GM13976 (cell line): ENCODE measurements at regions not wholly inside any gene's neighbourhood (a gene's known extent, or its start where the extent isn't known, plus 50 kb on each side); places are given as distances from the start of the nearest gene placed in this dataset.

ENCODE experiments used
- DNase-seq: peaks from one replicate; pipeline ENCODE4 v3.0.0; 2012; ENCODE audit warnings: low spot score
- CTCF ChIP-seq: IDR thresholded peaks from 2 replicates; pipeline ENCODE4 v1.5.1; 2012; ENCODE audit warnings: borderline replicate concordance, mild to moderate bottlenecking; ENCODE audit not compliant: insufficient read depth; ENCODE audit errors: extremely low read depth, missing control alignments, control extremely low read depth
- in situ Hi-C: fragments of 300-500 bp; cut with MboI; formaldehyde crosslinking; loops from one replicate; pipeline ENCODE4 v1.12.0; 2022; ENCODE audit warnings: low sequenced_read_pairs, mixed read lengths, inconsistent platforms; ENCODE audit not compliant: unreplicated experiment

DNA sequence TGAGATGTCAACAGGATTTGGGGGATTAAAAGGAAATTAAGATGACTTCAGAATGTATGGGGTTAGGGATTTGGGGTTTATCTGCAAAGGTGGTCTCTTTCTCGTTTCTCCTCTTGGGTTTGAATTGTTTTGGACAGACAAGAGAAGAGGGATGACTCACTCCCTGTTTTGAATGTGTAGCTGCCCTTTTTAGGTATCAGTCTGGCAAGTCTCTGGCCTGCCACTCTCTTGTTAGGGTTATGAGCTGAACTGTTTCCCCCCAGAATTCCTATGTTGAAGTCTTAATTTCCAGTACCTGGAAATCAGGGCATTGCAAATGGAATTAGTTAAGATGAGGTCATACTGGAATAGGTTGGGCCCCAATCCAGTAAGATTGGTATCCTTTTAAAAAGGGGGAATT lies 291.7 kb downstream of the MEX3B start:
- DNase-seq = no peak
- in situ Hi-C loops = no loop called here
- no peak for TF ChIP-seq CTCF

DNA sequence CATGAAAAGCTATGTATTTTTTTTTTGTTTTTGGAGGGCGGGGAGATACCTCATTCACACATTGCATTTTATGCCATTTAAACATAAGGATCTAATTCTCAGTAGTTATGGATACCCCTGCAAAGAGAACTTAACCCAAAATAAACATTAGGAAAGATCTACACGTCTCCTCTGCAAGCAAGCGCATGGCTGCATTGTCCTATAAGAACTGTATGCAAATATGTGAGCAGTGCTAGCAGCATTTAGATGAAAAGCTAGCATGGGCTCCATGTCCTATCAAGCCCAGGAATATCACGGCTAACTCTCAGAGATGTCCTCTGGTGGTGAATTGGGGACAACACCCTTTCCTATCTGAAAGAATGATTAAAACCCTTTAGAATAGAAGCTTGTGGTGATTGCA lies 292.8 kb downstream of the MEX3B start:
- in situ Hi-C loops = no loop called here
- TF ChIP-seq CTCF = no peak
- DNase-seq = no peak

- TF ChIP-seq CTCF = no peak
- in situ Hi-C loops = no loop called here
- DNase-seq = no peak
These were observed 293.3 kb downstream of the MEX3B start for GRCh38 chr15:81752546-81752942.

DNA sequence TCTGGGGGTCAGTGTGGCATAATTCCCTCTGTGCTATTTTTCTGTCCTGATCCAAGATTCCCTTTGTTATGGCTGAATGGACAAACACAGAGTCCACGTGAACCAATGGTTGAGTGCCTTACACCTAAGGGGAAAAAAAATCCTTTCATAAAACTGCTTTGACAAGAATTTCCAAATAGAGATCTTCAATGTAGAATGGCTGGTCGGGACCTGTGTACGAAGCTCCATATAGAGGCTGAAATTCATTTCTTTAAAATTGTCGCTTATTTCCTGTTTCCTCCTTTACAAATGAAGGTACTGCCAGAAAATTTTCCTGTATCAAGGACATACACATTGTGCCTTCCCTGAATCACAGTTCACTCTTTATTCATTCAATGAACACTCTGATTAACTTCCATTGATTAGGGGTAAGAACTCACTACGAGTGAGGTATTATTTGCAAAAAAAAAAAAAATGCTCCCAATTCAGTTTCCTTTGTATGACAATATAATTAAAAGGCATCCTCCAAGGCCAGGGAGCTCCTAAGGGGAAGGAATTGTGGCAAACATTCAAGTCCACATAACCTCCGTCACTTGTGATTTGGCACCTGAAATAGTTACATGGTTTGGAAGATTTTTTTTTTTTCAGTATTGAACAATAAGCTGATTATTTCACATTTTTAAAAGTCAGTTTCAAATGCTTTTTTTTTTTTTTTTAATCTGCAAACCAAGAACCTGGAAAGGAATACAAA lies 293.8 kb downstream of the MEX3B start:
- TF ChIP-seq CTCF = no peak
- DNase-seq = no peak

DNA sequence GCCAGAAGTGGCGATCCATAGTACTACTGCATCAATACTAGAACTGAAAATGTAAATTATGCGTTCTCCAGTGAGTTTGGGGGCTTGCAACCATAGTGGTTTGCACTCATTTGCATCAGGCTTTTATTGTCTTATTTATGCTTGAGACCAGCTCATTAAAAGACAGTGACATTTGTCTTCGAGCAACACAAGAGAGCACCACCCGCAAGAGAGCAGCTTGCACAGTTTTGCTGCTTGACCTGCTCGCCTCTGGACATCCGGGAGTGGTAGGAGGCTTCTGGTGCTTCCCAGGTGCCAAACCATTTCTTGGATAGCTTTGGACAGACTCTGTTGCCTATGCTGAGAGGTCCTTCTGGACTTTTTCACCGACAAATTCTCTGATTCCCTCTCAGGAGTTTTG lies 294.6 kb downstream of the MEX3B start:
- no peak for DNase-seq
- in situ Hi-C loops = no loop called here
- no peak for TF ChIP-seq CTCF

More for the DNA sequence above, 293.8 kb downstream of the MEX3B start:
- in situ Hi-C loops = no loop called here

DNA sequence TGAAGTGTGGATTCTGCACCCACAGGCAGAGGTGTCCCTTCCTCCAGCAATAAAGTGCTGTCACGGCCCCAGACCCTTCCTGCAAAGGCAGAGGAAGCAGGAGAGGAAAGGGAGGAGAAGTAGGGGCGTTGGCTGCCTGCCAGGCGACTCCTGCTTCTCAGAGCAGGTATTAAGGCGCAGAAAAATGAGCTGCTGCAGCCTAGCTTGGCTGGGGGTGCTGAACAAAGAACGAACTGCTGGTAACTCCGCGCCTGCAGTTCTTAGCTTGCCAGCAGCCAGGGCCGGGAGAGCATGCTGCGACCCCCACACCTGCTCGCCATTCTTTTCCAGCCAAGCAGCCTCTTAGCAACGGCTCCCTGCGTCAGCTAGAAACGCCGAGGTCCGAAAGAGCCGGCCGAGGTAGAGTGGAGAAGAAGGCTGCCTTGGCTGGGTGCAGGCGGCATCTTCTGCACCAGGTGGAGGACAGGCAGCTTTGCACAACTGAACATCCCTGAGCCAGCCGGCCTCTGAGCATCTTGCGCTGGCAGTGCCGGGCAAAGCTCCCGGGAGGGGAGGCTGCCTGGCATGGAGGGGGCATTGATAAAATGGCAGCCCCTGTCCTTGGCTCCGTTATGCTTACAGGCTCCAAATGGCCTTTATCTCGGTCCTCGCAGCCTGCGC lies 296.0 kb downstream of the MEX3B start:
- no peak for TF ChIP-seq CTCF
- DNase-seq = no peak
- in situ Hi-C loops = no loop called here
